K562 (cell line): ENCODE measurements at regions not wholly inside any gene's neighbourhood (a gene's known extent, or its start where the extent isn't known, plus 50 kb on each side); places are given as distances from the start of the nearest gene placed in this dataset.
"Not testable (repeated sequence)": the region's sequence is repeated elsewhere in the genome, so short reads cannot be mapped to it uniquely, and the experiment has no call there.

ENCODE experiments used
- ATAC-seq: fragments of 200-7000 bp; cut with Tn5 transposase; 3 replicates; pipeline ENCODE4 v1.9.1; 2020; ENCODE audit warnings: moderate library complexity
- BruUV-seq: library from RNA; stranded (reverse); fragments of 400-500 nt; replicated peaks from 2 replicates; lab custom pipeline; 2021; lab: Mats Ljungman, UMichigan
- CTCF ChIA-PET: fragments of 300-600 bp; formaldehyde crosslinking; extraction: SDS; loops from one replicate; lab custom pipeline; 2021; ENCODE audit warnings: low intra/inter-chr PET ratio; lab: Yijun Ruan, JAX
- POLR2A ChIA-PET: fragments of 300-600, 350-650 bp; sonication (Branson Sonifier 250); formaldehyde crosslinking; extraction: SDS; loops from one replicate; lab custom pipeline; 2021; ENCODE audit warnings: antibody characterized with exemption, inconsistent platforms; lab: Yijun Ruan, JAX
- DNase-seq, 4 experiments: peaks; one replicate each; pipeline versions ENCODE4 v3.0.0 to v3.0.0-alpha.2; 2011 to 2018; ENCODE audit warnings: low spot score in 3 of 4, mixed read lengths in 3 of 4; ENCODE audit errors: extremely low read depth in 1 of 4
- FAIRE-seq: peaks from 2 replicates; lab custom pipeline; 2011; peaks lifted over from hg19 to GRCh38; lab: Jason Lieb, UNC
- H2AFZ ChIP-seq: 2 replicates; pipeline ENCODE4 v1.6.0; 2011; ENCODE audit warnings: low read depth, low read length, control low read depth, inconsistent platforms
- H3K27ac ChIP-seq: fragments of 200-600 bp; 3 replicates; pipeline ENCODE4 v1.8.0; 2011; ENCODE audit warnings: low read depth, mild to moderate bottlenecking, control low read depth, inconsistent platforms, low read length, moderate library complexity, mixed read lengths; ENCODE audit errors: extremely low read depth
- H3K27me3 ChIP-seq, 2 experiments: fragments of 300-600 bp in 1 of 2; 2 replicates in 1 of 2; 3 replicates in 1 of 2; pipeline versions ENCODE4 v1.6.0 to v1.8.0; 2011; ENCODE audit warnings: inconsistent platforms in 2 of 2, low read length in 2 of 2, mild to moderate bottlenecking in 1 of 2, mixed read lengths in 1 of 2, moderate library complexity in 1 of 2; ENCODE audit not compliant: control insufficient read depth in 2 of 2, insufficient read depth in 2 of 2
- H3K36me3 ChIP-seq: fragments of 300-600 bp; 3 replicates; pipeline ENCODE4 v1.8.0; 2011; ENCODE audit warnings: mild to moderate bottlenecking, low read length, inconsistent platforms; ENCODE audit not compliant: control insufficient read depth, insufficient read depth
- H3K4me1 ChIP-seq, 2 experiments: fragments of 200-600 bp in 1 of 2; replicated peaks in 1 of 2; 2 replicates in 1 of 2; 3 replicates in 1 of 2; pipeline versions ENCODE4 v1.5.1 to v1.8.0; 2011; ENCODE audit warnings: inconsistent platforms in 2 of 2, low read length in 2 of 2, mild to moderate bottlenecking in 1 of 2, mixed read lengths in 1 of 2, moderate library complexity in 1 of 2; ENCODE audit not compliant: control insufficient read depth in 2 of 2, insufficient read depth in 2 of 2
- H3K4me2 ChIP-seq: 2 replicates; pipeline ENCODE4 v1.6.1; 2011; ENCODE audit warnings: low read length, control low read depth, inconsistent platforms, mixed read lengths; ENCODE audit not compliant: insufficient read depth
- H3K4me3 ChIP-seq: fragments of 200-600 bp; sonication (generic), shearing (Covaris generic); 2 replicates; pipeline ENCODE4 v1.5.1; 2016; ENCODE audit warnings: control low read depth, inconsistent platforms
- H3K79me2 ChIP-seq: fragments of 200-600 bp; 3 replicates; pipeline ENCODE4 v1.8.0; 2011; ENCODE audit warnings: low read length, inconsistent platforms; ENCODE audit not compliant: control insufficient read depth, insufficient read depth
- H3K9ac ChIP-seq, 2 experiments: 2 replicates each; pipeline versions ENCODE4 v1.6.0 to v1.6.1; 2011; ENCODE audit warnings: low read depth in 2 of 2, low read length in 2 of 2, control low read depth in 1 of 2, inconsistent platforms in 1 of 2, mild to moderate bottlenecking in 1 of 2, mixed read lengths in 1 of 2; ENCODE audit not compliant: insufficient read depth in 1 of 2
- H3K9me1 ChIP-seq: one replicate; pipeline ENCODE4 v1.6.0; 2011; ENCODE audit warnings: inconsistent platforms, mild to moderate bottlenecking, low read length, moderate library complexity; ENCODE audit not compliant: control insufficient read depth, insufficient read depth
- H3K9me3 ChIP-seq: replicated peaks from 2 replicates; pipeline ENCODE4 v1.5.1; 2011; ENCODE audit warnings: low read depth, low read length, inconsistent platforms; ENCODE audit not compliant: control insufficient read depth, insufficient read depth
- H4K20me1 ChIP-seq: replicated peaks from 2 replicates; pipeline ENCODE4 v1.6.1; 2011; ENCODE audit warnings: low read length, inconsistent platforms, mixed read lengths; ENCODE audit not compliant: control insufficient read depth, insufficient read depth
- ZBTB2 ChIP-seq: fragments of 450-650 bp; IDR thresholded peaks from 2 replicates; pipeline ENCODE4 v1.6.1; 2016; ENCODE audit warnings: antibody characterized with exemption
- WGBS: fragments of 100-300 bp; shearing (Covaris generic); methylation state at CpG from one replicate; pipeline ENCODE4 v1.1.6; 2016; ENCODE audit warnings: low coverage, mixed read lengths; ENCODE audit not compliant: insufficient coverage; ENCODE audit errors: missing lambda C conversion rate; 5-methylcytosine and 5-hydroxymethylcytosine counted together
- in situ Hi-C: fragments of 300-500 bp; cut with MboI; formaldehyde crosslinking; loops from 4 replicates; pipeline ENCODE4 v1.15.0; 2018; ENCODE audit warnings: inconsistent platforms, mixed read lengths
- intact Hi-C: fragments of 100-400 bp; cut with micrococcal nuclease; formaldehyde crosslinking; loops from 2 replicates; pipeline ENCODE4 v1.14.2; 2022

GRCh38 chr3:103295974-103296570 lies 861.3 kb downstream of the ZPLD1 start:
- Histone ChIP-seq H3K27me3 (no peaks in the 10 kb centered on the region), H3K4me2 (no peak overlapping the region), H3K9ac (no peak overlapping the region), H3K27ac (no peak overlapping the region), H3K4me3 (no peak overlapping the region), H3K36me3 (no peaks in the 10 kb centered on the region), H4K20me1 (no peaks in the 10 kb centered on the region), H3K9me3 (no peaks in the 10 kb centered on the region), H3K9me1 (no peaks in the 10 kb centered on the region), H3K4me1 (no peaks in the 10 kb centered on the region), H3K79me2 (no peaks in the 10 kb centered on the region), H2AFZ (no peak overlapping the region)
- in situ Hi-C loops (no loop called here), intact Hi-C loops (no loop called here)
- CTCF ChIA-PET, result no interaction called here
- no peak for TF ChIP-seq ZBTB2
- 0% methylated on average over 2 of the region's 2 CpGs for WGBS
- BruUV-seq, result no TSS peak
- ATAC-seq (no peak), FAIRE-seq (no peak), DNase-seq (peak in 1 of 4 experiments; percentile 0)
- POLR2A ChIA-PET, result no interaction called here

GRCh38 chr3:103297502-103297901 lies 862.7 kb downstream of the ZPLD1 start:
- intact Hi-C loops, H2AFZ ChIP-seq, H3K9ac ChIP-seq, H3K27ac ChIP-seq, FAIRE-seq, BruUV-seq, H3K9me1 ChIP-seq, CTCF ChIA-PET, H4K20me1 ChIP-seq, POLR2A ChIA-PET, H3K9me3 ChIP-seq, in situ Hi-C loops, DNase-seq, H3K79me2 ChIP-seq, ATAC-seq, H3K4me2 ChIP-seq, H3K4me1 ChIP-seq, H3K27me3 ChIP-seq, H3K4me3 ChIP-seq, H3K36me3 ChIP-seq: not testable (repeated sequence)
- 1% methylated on average over 11 of the region's 11 CpGs for WGBS
